ENCODE measurements at regions not wholly inside any gene's neighbourhood (a gene's known extent, or its start where the extent isn't known, plus 50 kb on each side); places are given as distances from the start of the nearest gene placed in this dataset.

- TF ChIP-seq CTCF (IDR thresholded peaks at IDR 0.05) = no peak
- TF ChIP-seq POLR2A (IDR thresholded peaks at IDR 0.05) = no peak
These were observed 340.7 kb downstream of the DHX15 start for GRCh38 chr4:24243641-24244040.
